ENCODE measurements at regions not wholly inside any gene's neighbourhood (a gene's known extent, or its start where the extent isn't known, plus 50 kb on each side); places are given as distances from the start of the nearest gene placed in this dataset.

DNA sequence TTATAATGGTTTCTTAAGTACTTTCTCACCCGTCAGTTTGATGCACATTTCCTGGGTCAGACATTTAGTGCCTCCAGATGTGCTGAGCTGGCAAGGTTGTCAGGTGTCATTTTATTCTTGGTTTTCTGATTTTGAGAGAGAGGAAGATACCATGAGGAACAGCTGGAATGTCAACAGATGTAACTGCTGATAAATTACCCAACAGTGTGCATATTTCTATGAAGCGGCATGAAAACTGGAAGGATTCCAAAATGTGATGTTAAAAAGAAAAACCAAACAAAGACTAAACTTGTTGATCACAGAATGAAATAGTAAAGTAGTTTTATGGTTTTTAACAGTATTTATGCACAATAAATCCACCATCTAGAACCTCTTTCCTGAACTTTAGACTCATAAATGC lies 447.3 kb downstream of the HDGFL1 start:
- Histone ChIP-seq H3K4me1 (no peaks in the 10 kb centered on the region), H3K4me3 (no peak overlapping the region), H3K4me2 (no peak overlapping the region), H3K9me3 (no peaks in the 10 kb centered on the region), H3K27ac (no peak overlapping the region)
- DNase-seq (ENCODE audit: low read depth in 1 of 2, low spot score in 1 of 2) (no peak), FAIRE-seq (no peak), ATAC-seq (no peak)
- ChIA-PET CTCF (no interaction called here), POLR2A (no interaction called here)
- 88% methylated on average over 2 of the region's 2 CpGs for WGBS (ENCODE audit: missing lambda C conversion rate)
- TF ChIP-seq POLR2AphosphoS2 (conservative IDR thresholded peaks at IDR 0.05; ENCODE audit: low read length) (no peak), ZC3H11A (IDR thresholded peaks at IDR 0.05) (no peak), POLR2A (IDR thresholded peaks at IDR 0.05; ENCODE audit: low read length) (no peak), JUN (IDR thresholded peaks at IDR 0.05) (no peak), SREBF2 (IDR thresholded peaks at IDR 0.05) (no peak)

- no peak for ATAC-seq
- DNase-seq (ENCODE audit: low read depth in 1 of 2, low spot score in 1 of 2): no peak
- no peaks in the 10 kb centered on the region for H3K9me3 ChIP-seq
- no peak for TF ChIP-seq MAX (IDR thresholded peaks at IDR 0.05)
- TF ChIP-seq ZFP36 (IDR thresholded peaks at IDR 0.05; ENCODE audit: borderline replicate concordance, partially characterized antibody): no peak
- TF ChIP-seq, protein P1, sequence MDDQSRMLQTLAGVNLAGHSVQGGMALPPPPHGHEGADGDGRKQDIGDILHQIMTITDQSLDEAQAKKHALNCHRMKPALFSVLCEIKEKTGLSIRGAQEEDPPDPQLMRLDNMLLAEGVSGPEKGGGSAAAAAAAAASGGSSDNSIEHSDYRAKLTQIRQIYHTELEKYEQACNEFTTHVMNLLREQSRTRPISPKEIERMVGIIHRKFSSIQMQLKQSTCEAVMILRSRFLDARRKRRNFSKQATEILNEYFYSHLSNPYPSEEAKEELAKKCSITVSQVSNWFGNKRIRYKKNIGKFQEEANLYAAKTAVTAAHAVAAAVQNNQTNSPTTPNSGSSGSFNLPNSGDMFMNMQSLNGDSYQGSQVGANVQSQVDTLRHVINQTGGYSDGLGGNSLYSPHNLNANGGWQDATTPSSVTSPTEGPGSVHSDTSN (IDR thresholded peaks at IDR 0.05): no peak
- TF ChIP-seq, protein P2, sequence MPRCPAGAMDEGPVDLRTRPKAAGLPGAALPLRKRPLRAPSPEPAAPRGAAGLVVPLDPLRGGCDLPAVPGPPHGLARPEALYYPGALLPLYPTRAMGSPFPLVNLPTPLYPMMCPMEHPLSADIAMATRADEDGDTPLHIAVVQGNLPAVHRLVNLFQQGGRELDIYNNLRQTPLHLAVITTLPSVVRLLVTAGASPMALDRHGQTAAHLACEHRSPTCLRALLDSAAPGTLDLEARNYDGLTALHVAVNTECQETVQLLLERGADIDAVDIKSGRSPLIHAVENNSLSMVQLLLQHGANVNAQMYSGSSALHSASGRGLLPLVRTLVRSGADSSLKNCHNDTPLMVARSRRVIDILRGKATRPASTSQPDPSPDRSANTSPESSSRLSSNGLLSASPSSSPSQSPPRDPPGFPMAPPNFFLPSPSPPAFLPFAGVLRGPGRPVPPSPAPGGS (IDR thresholded peaks at IDR 0.05): no peak
- no peak for TF ChIP-seq TFCP2L1 (CRISPR knock-in tag; IDR thresholded peaks at IDR 0.05)
- TF ChIP-seq FOSL2 (IDR thresholded peaks at IDR 0.05): no peak
- TF ChIP-seq FOSL2 (CRISPR knock-in tag; IDR thresholded peaks at IDR 0.05): no peak
- TF ChIP-seq CHD2 (IDR thresholded peaks at IDR 0.05; ENCODE audit: low read length, partially characterized antibody): no peak
- TF ChIP-seq EHMT2 (IDR thresholded peaks at IDR 0.05; ENCODE audit: low read depth): no peak
- no peak for TF ChIP-seq RCOR1 (IDR thresholded peaks at IDR 0.05; ENCODE audit: low read depth, low read length)
- no peak for TF ChIP-seq CTCF (IDR thresholded peaks at IDR 0.05)
- no peak for TF ChIP-seq CBX8 (IDR thresholded peaks at IDR 0.05)
- TF ChIP-seq, protein P3, sequence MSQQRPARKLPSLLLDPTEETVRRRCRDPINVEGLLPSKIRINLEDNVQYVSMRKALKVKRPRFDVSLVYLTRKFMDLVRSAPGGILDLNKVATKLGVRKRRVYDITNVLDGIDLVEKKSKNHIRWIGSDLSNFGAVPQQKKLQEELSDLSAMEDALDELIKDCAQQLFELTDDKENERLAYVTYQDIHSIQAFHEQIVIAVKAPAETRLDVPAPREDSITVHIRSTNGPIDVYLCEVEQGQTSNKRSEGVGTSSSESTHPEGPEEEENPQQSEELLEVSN (IDR thresholded peaks at IDR 0.05; ENCODE audit: borderline replicate concordance, low read depth): no peak
- no peak for TF ChIP-seq JUNB (IDR thresholded peaks at IDR 0.05)
- no peak for TF ChIP-seq HEYL (CRISPR knock-in tag; IDR thresholded peaks at IDR 0.05)
- TF ChIP-seq ZC3H11A (IDR thresholded peaks at IDR 0.05): no peak
- TF ChIP-seq POLR2A (IDR thresholded peaks at IDR 0.05; ENCODE audit: low read length): no peak
- no peak for TF ChIP-seq SREBF2 (IDR thresholded peaks at IDR 0.05)
- TF ChIP-seq ZNF302 (CRISPR knock-in tag; IDR thresholded peaks at IDR 0.05): no peak
- no peak for FAIRE-seq
- H3K4me3 ChIP-seq: no peak overlapping the region
- no peaks in the 10 kb centered on the region for H3K4me1 ChIP-seq
- POLR2A ChIA-PET: no interaction called here
- H3K4me2 ChIP-seq: no peak overlapping the region
- H3K27ac ChIP-seq: no peak overlapping the region
- CTCF ChIA-PET: no interaction called here
Measured at GRCh38 chr6:23021487-23021886, 452.1 kb downstream of the HDGFL1 start.

DNA sequence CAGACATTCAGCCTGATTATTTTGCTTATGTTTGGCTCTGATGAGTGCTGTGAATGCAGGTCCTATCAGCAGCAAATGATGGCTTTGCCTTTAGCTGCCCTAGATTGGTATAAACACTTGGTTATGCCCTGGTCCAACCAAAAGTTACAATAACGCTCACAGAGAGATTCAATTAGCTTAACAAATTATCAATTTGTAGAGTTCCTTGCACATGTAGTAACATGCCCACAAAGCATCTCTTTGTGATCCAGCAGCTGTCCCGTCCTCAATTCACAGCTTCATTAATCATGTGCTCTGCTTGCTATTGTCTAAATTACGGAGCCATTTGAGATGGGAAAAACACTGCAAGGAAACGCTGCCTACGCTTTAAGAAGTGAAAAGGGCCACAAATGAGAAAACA lies 457.9 kb downstream of the HDGFL1 start:
- WGBS (ENCODE audit: missing lambda C conversion rate): 76% methylated on average over 5 of the region's 5 CpGs
- DNase-seq (ENCODE audit: low read depth in 1 of 2, low spot score in 1 of 2) (no peak), ATAC-seq (no peak), FAIRE-seq (no peak)
- no peaks in the 10 kb centered on the region for H3K4me1 ChIP-seq
- ChIA-PET POLR2A (no interaction called here), CTCF (no interaction called here)
- no peaks in the 10 kb centered on the region for H3K9me3 ChIP-seq
- no peak overlapping the region for H3K4me2 ChIP-seq
- H3K27ac ChIP-seq: no peak overlapping the region
- H3K4me3 ChIP-seq: no peak overlapping the region
- TF ChIP-seq HDAC2 (IDR thresholded peaks at IDR 0.05) (no peak), HMGXB4 (CRISPR knock-in tag; IDR thresholded peaks at IDR 0.05; ENCODE audit: borderline replicate concordance) (no peak), SREBF2 (IDR thresholded peaks at IDR 0.05) (no peak), MAZ (IDR thresholded peaks at IDR 0.05; ENCODE audit: borderline replicate concordance, low read depth, low read length) (no peak), FOSB (CRISPR knock-in tag; IDR thresholded peaks at IDR 0.05) (no peak), JUNB (IDR thresholded peaks at IDR 0.05) (no peak), POLR2A (IDR thresholded peaks at IDR 0.05; ENCODE audit: low read length) (no peak), HOXA7 (CRISPR knock-in tag; IDR thresholded peaks at IDR 0.05) (no peak), SMC3 (IDR thresholded peaks at IDR 0.05) (no peak), EHF (CRISPR knock-in tag; IDR thresholded peaks at IDR 0.05) (no peak), RFX5 (IDR thresholded peaks at IDR 0.05) (no peak), JUN (IDR thresholded peaks at IDR 0.05) (no peak)
- TF ChIP-seq, protein P3 (IDR thresholded peaks at IDR 0.05; ENCODE audit: borderline replicate concordance, low read depth): no peak
- TF ChIP-seq, protein P2 (IDR thresholded peaks at IDR 0.05): no peak

All from A549 (cell line).